ENCODE measurements at regions not wholly inside any gene's neighbourhood (a gene's known extent, or its start where the extent isn't known, plus 50 kb on each side); places are given as distances from the start of the nearest gene placed in this dataset.

DNA sequence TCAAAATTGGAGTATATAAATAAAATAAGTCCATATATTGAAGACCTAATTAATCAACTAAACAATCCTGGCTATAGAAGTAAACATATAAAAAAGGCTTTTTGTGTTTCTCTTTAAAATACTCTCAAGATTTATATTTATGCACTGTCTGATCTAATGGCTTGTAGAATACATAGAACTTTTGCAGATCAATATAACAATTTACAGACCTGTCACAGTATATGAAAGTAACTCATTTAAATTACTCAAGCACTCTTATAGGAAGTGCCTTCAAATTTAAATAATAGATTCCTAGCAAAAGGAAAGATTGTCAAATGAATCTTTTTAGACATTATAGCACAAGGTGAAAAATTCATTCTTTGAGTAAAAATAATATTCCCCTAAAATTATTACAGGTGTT, 615.8 kb upstream of the RGS18 start:
- no peak for DNase-seq (ENCODE audit: low read depth, low spot score)
- no peak for ATAC-seq
- Histone ChIP-seq H3K4me1 (ENCODE audit: control insufficient read depth, insufficient read depth, low read length) (no peaks in the 10 kb centered on the region), H3K27ac (ENCODE audit: low read length) (no peak overlapping the region), H3K4me3 (ENCODE audit: low read depth in 2 of 2, low read length in 2 of 2) (no peak overlapping the region), H3K36me3 (ENCODE audit: control insufficient read depth, insufficient read depth, low read length) (no peaks in the 10 kb centered on the region), H3K27me3 (ENCODE audit: control insufficient read depth, insufficient read depth, low read length) (no peaks in the 10 kb centered on the region), H3K9me3 (ENCODE audit: control insufficient read depth, insufficient read depth, low read depth, low read length) (peaks cover 1% of the 10 kb centered on the region)
- CTCF ChIA-PET = no interaction called here
- POLR2A ChIA-PET = no interaction called here
- no TSS peak for BruUV-seq (replicated peaks)
- intact Hi-C loops (cut with micrococcal nuclease; ENCODE audit: unreplicated experiment) = no loop called here
- in situ Hi-C loops (cut with HindIII; ENCODE audit: low pct_unique_long_range_greater_than_20kb, low sequenced_read_pairs) = no loop called here
- TF ChIP-seq TCF7L2 (IDR thresholded peaks at IDR 0.05; ENCODE audit: low read depth, low read length) (no peak), SIN3A (IDR thresholded peaks at IDR 0.05; ENCODE audit: borderline replicate concordance, insufficient read depth, low read depth, low read length) (no peak), POLR2AphosphoS5 (IDR thresholded peaks at IDR 0.05; ENCODE audit: low read depth, low read length) (no peak)
- TF ChIP-seq, protein P1, sequence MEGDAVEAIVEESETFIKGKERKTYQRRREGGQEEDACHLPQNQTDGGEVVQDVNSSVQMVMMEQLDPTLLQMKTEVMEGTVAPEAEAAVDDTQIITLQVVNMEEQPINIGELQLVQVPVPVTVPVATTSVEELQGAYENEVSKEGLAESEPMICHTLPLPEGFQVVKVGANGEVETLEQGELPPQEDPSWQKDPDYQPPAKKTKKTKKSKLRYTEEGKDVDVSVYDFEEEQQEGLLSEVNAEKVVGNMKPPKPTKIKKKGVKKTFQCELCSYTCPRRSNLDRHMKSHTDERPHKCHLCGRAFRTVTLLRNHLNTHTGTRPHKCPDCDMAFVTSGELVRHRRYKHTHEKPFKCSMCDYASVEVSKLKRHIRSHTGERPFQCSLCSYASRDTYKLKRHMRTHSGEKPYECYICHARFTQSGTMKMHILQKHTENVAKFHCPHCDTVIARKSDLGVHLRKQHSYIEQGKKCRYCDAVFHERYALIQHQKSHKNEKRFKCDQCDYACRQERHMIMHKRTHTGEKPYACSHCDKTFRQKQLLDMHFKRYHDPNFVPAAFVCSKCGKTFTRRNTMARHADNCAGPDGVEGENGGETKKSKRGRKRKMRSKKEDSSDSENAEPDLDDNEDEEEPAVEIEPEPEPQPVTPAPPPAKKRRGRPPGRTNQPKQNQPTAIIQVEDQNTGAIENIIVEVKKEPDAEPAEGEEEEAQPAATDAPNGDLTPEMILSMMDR (IDR thresholded peaks at IDR 0.05) = no peak
- TF ChIP-seq, protein P2, sequence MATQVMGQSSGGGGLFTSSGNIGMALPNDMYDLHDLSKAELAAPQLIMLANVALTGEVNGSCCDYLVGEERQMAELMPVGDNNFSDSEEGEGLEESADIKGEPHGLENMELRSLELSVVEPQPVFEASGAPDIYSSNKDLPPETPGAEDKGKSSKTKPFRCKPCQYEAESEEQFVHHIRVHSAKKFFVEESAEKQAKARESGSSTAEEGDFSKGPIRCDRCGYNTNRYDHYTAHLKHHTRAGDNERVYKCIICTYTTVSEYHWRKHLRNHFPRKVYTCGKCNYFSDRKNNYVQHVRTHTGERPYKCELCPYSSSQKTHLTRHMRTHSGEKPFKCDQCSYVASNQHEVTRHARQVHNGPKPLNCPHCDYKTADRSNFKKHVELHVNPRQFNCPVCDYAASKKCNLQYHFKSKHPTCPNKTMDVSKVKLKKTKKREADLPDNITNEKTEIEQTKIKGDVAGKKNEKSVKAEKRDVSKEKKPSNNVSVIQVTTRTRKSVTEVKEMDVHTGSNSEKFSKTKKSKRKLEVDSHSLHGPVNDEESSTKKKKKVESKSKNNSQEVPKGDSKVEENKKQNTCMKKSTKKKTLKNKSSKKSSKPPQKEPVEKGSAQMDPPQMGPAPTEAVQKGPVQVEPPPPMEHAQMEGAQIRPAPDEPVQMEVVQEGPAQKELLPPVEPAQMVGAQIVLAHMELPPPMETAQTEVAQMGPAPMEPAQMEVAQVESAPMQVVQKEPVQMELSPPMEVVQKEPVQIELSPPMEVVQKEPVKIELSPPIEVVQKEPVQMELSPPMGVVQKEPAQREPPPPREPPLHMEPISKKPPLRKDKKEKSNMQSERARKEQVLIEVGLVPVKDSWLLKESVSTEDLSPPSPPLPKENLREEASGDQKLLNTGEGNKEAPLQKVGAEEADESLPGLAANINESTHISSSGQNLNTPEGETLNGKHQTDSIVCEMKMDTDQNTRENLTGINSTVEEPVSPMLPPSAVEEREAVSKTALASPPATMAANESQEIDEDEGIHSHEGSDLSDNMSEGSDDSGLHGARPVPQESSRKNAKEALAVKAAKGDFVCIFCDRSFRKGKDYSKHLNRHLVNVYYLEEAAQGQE (IDR thresholded peaks at IDR 0.05; ENCODE audit: insufficient read depth in 1 of 2, low read depth in 2 of 2, low read length in 1 of 2) = no peak

DNA sequence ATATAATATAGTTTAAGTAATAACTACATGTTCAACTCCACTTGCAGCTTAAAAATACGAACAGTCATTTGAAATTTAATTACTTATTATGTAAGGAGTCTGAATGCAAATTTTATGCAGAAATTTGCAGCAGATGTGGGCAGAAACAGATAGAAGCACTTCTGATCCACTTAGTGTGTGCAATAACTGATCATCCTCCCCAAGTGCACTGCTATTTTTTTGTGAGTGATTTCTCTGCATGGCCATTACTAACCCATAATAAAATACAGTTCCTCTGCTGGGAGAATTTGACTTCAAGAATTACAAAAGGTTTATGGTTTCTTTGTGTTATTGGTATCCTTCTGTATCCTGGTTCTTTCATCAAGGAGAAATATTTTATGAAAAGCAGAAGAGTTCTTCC, 611.5 kb upstream of the RGS18 start:
- ChIA-PET CTCF (no interaction called here), POLR2A (no interaction called here)
- Histone ChIP-seq H3K4me1 (ENCODE audit: control insufficient read depth, insufficient read depth, low read length) (no peaks in the 10 kb centered on the region), H3K27me3 (ENCODE audit: control insufficient read depth, insufficient read depth, low read length) (no peaks in the 10 kb centered on the region), H3K9me3 (ENCODE audit: control insufficient read depth, insufficient read depth, low read depth, low read length) (no peaks in the 10 kb centered on the region), H3K27ac (ENCODE audit: low read length) (no peak overlapping the region), H3K4me3 (ENCODE audit: low read depth in 2 of 2, low read length in 2 of 2) (no peak overlapping the region), H3K36me3 (ENCODE audit: control insufficient read depth, insufficient read depth, low read length) (no peaks in the 10 kb centered on the region; the same call in 1 of the 2 replicates)
- ATAC-seq = no peak
- DNase-seq (ENCODE audit: low read depth, low spot score) = no peak
- in situ Hi-C loops (cut with HindIII; ENCODE audit: low pct_unique_long_range_greater_than_20kb, low sequenced_read_pairs) (no loop called here), intact Hi-C loops (cut with micrococcal nuclease; ENCODE audit: unreplicated experiment) (no loop called here)
- BruUV-seq (replicated peaks) = no TSS peak
- TF ChIP-seq, protein P2 (IDR thresholded peaks at IDR 0.05; ENCODE audit: insufficient read depth in 1 of 2, low read depth in 2 of 2, low read length in 1 of 2) = no peak
- no peak for TF ChIP-seq TCF7L2 (IDR thresholded peaks at IDR 0.05; ENCODE audit: low read depth, low read length)
- TF ChIP-seq, protein P1 (IDR thresholded peaks at IDR 0.05) = no peak
- TF ChIP-seq SIN3A (IDR thresholded peaks at IDR 0.05; ENCODE audit: borderline replicate concordance, insufficient read depth, low read depth, low read length) = no peak
- no peak for TF ChIP-seq POLR2AphosphoS5 (IDR thresholded peaks at IDR 0.05; ENCODE audit: low read depth, low read length)
